Astrocyte of the spinal cord (primary cell): ENCODE measurements at regions not wholly inside any gene's neighbourhood (a gene's known extent, or its start where the extent isn't known, plus 50 kb on each side); places are given as distances from the start of the nearest gene placed in this dataset.

Experiments used
- DNase-seq: peaks from one replicate; pipeline ENCODE4 v3.0.0; 2011; ENCODE audit warnings: low read depth, low spot score
- H3K4me3 ChIP-seq: 2 replicates; pipeline ENCODE4 v1.5.1; 2011; ENCODE audit warnings: low read depth, mild to moderate bottlenecking, low read length, moderate library complexity
- CTCF ChIP-seq: IDR thresholded peaks from 2 replicates; pipeline ENCODE4 v1.5.1; 2012; ENCODE audit warnings: low read depth, mild to moderate bottlenecking, low read length, inconsistent platforms
- in situ Hi-C: cut with HindIII; loops from 2 replicates; pipeline ENCODE4 v1.10.0; 2017; ENCODE audit warnings: low sequenced_read_pairs

GRCh38 chr2:62561586-62561985 lies 55.6 kb upstream of the TMEM17 start:
- DNase-seq = no peak
- H3K4me3 ChIP-seq = no peak overlapping the region
- in situ Hi-C loops = no loop called here
- no peak for TF ChIP-seq CTCF

DNA sequence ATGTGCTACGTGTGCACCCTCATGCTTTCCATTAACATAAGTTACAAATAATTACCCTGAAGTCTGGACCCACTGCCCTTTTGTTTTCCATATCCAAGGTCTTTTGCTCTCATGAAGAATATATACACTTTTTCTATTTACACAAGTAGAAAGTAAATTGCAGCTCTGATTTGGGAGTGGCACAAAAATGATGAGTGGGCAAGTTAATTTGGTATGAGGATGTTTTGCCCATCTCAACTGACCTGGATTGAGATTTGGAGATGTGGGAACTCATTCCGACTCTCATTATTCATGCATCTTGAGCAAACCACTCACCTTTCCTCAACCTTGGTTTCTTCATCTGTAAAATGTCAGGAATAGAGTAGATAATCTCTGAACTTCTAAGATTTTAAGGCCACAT lies 53.6 kb upstream of the TMEM17 start:
- TF ChIP-seq CTCF = no peak
- in situ Hi-C loops = no loop called here
- no peak overlapping the region for H3K4me3 ChIP-seq
- no peak for DNase-seq

- no peak for TF ChIP-seq CTCF
- DNase-seq = no peak
- in situ Hi-C loops = no loop called here
- no peak overlapping the region for H3K4me3 ChIP-seq
These were observed 52.7 kb upstream of the TMEM17 start for GRCh38 chr2:62558743-62559142.

DNA sequence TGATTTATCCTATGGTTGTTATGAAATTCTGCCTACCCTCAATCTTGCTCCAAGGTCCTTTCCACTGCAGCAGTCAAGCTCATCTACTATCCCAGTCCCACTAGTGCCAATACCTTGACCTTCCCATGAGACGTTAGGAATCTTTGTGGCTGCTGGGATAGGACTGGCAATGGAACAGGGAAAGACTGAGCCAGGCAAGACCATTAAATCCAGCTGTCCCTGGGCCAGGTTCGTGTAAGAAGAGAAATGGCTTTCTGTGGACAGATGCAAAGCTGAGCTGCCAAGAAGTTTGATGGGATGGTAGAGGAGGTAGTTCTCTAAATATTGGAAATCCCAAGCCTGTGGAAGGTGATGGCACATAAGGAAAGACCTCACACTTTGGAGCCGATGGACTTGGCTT lies 50.1 kb upstream of the TMEM17 start:
- DNase-seq = no peak
- no peak for TF ChIP-seq CTCF
- H3K4me3 ChIP-seq = no peak overlapping the region
- in situ Hi-C loops = no loop called here
